ENCODE measurements at regions not wholly inside any gene's neighbourhood (a gene's known extent, or its start where the extent isn't known, plus 50 kb on each side); places are given as distances from the start of the nearest gene placed in this dataset.

- TF ChIP-seq, protein P1, sequence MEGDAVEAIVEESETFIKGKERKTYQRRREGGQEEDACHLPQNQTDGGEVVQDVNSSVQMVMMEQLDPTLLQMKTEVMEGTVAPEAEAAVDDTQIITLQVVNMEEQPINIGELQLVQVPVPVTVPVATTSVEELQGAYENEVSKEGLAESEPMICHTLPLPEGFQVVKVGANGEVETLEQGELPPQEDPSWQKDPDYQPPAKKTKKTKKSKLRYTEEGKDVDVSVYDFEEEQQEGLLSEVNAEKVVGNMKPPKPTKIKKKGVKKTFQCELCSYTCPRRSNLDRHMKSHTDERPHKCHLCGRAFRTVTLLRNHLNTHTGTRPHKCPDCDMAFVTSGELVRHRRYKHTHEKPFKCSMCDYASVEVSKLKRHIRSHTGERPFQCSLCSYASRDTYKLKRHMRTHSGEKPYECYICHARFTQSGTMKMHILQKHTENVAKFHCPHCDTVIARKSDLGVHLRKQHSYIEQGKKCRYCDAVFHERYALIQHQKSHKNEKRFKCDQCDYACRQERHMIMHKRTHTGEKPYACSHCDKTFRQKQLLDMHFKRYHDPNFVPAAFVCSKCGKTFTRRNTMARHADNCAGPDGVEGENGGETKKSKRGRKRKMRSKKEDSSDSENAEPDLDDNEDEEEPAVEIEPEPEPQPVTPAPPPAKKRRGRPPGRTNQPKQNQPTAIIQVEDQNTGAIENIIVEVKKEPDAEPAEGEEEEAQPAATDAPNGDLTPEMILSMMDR (IDR thresholded peaks at IDR 0.05) = no peak
- TF ChIP-seq EZH2 (IDR thresholded peaks at IDR 0.05; ENCODE audit: borderline replicate concordance, insufficient read depth, low read depth, low read length, poor library complexity, severe bottlenecking) = no peak
These were observed 77.7 kb upstream of the PLPPR5 start for GRCh38 chr1:99082366-99082765.

All from B cell (primary cell).